GM12878 (cell line): ENCODE measurements at regions not wholly inside any gene's neighbourhood (a gene's known extent, or its start where the extent isn't known, plus 50 kb on each side); places are given as distances from the start of the nearest gene placed in this dataset.

ENCODE experiments used
- ATAC-seq: fragments of 200-7000 bp; cut with Tn5 transposase; 3 replicates; pipeline ENCODE4 v1.9.1; 2020; ENCODE audit warnings: mild to moderate bottlenecking, moderate library complexity
- BruUV-seq: library from RNA; stranded (reverse); fragments of 400-500 nt; replicated peaks from 2 replicates; lab custom pipeline; 2021; lab: Mats Ljungman, UMichigan
- CTCF ChIA-PET: fragments of 300-600 bp; sonication (Branson Sonifier 250); formaldehyde crosslinking; extraction: SDS; loops from one replicate; lab custom pipeline; 2021; ENCODE audit warnings: inconsistent platforms; lab: Yijun Ruan, JAX
- POLR2A ChIA-PET: fragments of 350-600 bp; formaldehyde crosslinking; extraction: SDS; loops from one replicate; lab custom pipeline; 2021; ENCODE audit warnings: inconsistent platforms; lab: Charles Lee
- RAD21 ChIA-PET: fragments of 300-600 bp; sonication (Branson Sonifier 250); formaldehyde crosslinking; loops from one replicate; lab custom pipeline; 2023; ENCODE audit warnings: antibody characterized with exemption; ENCODE audit not compliant: unreplicated experiment; lab: Charles Lee
- SMC1A ChIA-PET: fragments of 300-600 bp; sonication (Branson Sonifier 250); formaldehyde crosslinking; loops from one replicate; lab custom pipeline; 2023; ENCODE audit not compliant: unreplicated experiment, uncharacterized antibody; lab: Charles Lee
- DNase-seq: peaks from one replicate; pipeline ENCODE4 v3.0.0-alpha.2; 2011; ENCODE audit warnings: low read depth, low spot score
- FAIRE-seq: peaks from 3 replicates; lab custom pipeline; 2011; peaks lifted over from hg19 to GRCh38; lab: Jason Lieb, UNC
- H2AFZ ChIP-seq: 2 replicates; pipeline ENCODE4 v1.6.0; 2011; ENCODE audit warnings: low read depth, low read length, control low read depth; ENCODE audit not compliant: control insufficient read depth
- H3K27ac ChIP-seq: 2 replicates; pipeline ENCODE4 v1.5.1; 2011; ENCODE audit warnings: control low read depth; ENCODE audit not compliant: control insufficient read depth, insufficient read depth
- H3K27me3 ChIP-seq, 2 experiments: replicated peaks in 1 of 2; 2 replicates each; pipeline versions ENCODE4 v1.6.0 to v1.6.1; 2011; ENCODE audit warnings: low read length in 1 of 2; ENCODE audit not compliant: control insufficient read depth in 2 of 2, insufficient read depth in 2 of 2
- H3K36me3 ChIP-seq, 2 experiments: 2 replicates each; pipeline ENCODE4 v1.5.1; 2011; ENCODE audit warnings: low read length in 1 of 2; ENCODE audit not compliant: control insufficient read depth in 2 of 2, insufficient read depth in 2 of 2
- H3K4me1 ChIP-seq: 2 replicates; pipeline ENCODE4 v1.6.1; 2011; ENCODE audit warnings: mild to moderate bottlenecking, low read length, moderate library complexity, mixed read lengths; ENCODE audit not compliant: control insufficient read depth, insufficient read depth
- H3K4me2 ChIP-seq: 2 replicates; pipeline ENCODE4 v1.6.0; 2011; ENCODE audit warnings: control low read depth; ENCODE audit not compliant: control insufficient read depth, insufficient read depth
- H3K4me3 ChIP-seq: fragments of 200-600 bp; sonication (generic); 2 replicates; pipeline ENCODE4 v1.5.1; 2016
- H3K79me2 ChIP-seq: 2 replicates; pipeline ENCODE4 v1.6.0; 2011; ENCODE audit warnings: low read length; ENCODE audit not compliant: control insufficient read depth, insufficient read depth
- H3K9ac ChIP-seq: 2 replicates; pipeline ENCODE4 v1.8.0; 2011; ENCODE audit warnings: low read length, control low read depth, mixed read lengths; ENCODE audit not compliant: control insufficient read depth, insufficient read depth
- H3K9me3 ChIP-seq: replicated peaks from 3 replicates; pipeline ENCODE4 v1.5.1; 2011; ENCODE audit warnings: mild to moderate bottlenecking, low read length; ENCODE audit not compliant: control insufficient read depth, insufficient read depth
- H4K20me1 ChIP-seq: 2 replicates; pipeline ENCODE4 v1.6.0; 2011; ENCODE audit not compliant: control insufficient read depth, insufficient read depth
- CREM ChIP-seq: IDR thresholded peaks from 2 replicates; pipeline ENCODE4 v1.6.1; 2014; ENCODE audit warnings: antibody characterized with exemption, low read depth
- FOS ChIP-seq: IDR thresholded peaks from 3 replicates; pipeline ENCODE4 v1.6.1; 2011; ENCODE audit warnings: borderline replicate concordance; ENCODE audit not compliant: insufficient read length; ENCODE audit errors: extremely low read depth
- FOXM1 ChIP-seq: IDR thresholded peaks from 2 replicates; pipeline ENCODE4 v1.6.1; 2012; ENCODE audit warnings: low read depth, mild to moderate bottlenecking, inconsistent platforms, low read length, moderate library complexity
- NBN ChIP-seq: fragments of 450-650 bp; IDR thresholded peaks from 2 replicates; pipeline ENCODE4 v1.6.1; 2016
- RAD51 ChIP-seq: fragments of 450-650 bp; IDR thresholded peaks from 2 replicates; pipeline ENCODE4 v1.6.1; 2016; ENCODE audit warnings: moderate library complexity, mild to moderate bottlenecking, inconsistent platforms
- SUPT20H ChIP-seq: IDR thresholded peaks from 2 replicates; pipeline ENCODE4 v1.6.1; 2011; ENCODE audit warnings: low read depth, mild to moderate bottlenecking, low read length, moderate library complexity, borderline replicate concordance; ENCODE audit not compliant: control insufficient read depth
- ZBTB40 ChIP-seq: fragments of 450-650 bp; IDR thresholded peaks from 2 replicates; pipeline ENCODE4 v1.6.1; 2016; ENCODE audit warnings: mild to moderate bottlenecking, moderate library complexity, borderline replicate concordance
- ZNF207 ChIP-seq: fragments of 450-650 bp; IDR thresholded peaks from 2 replicates; pipeline ENCODE4 v1.6.1; 2014; ENCODE audit warnings: antibody characterized with exemption, mild to moderate bottlenecking, borderline replicate concordance
- in situ Hi-C: fragments of 300-500 bp; cut with MboI; formaldehyde crosslinking; loops from 9 replicates; pipeline ENCODE4 v1.14.3; 2018; ENCODE audit warnings: mixed read lengths
- intact Hi-C: fragments of 100-400 bp; cut with micrococcal nuclease; formaldehyde crosslinking; loops from one replicate; pipeline ENCODE4 v1.14.2; 2022; ENCODE audit not compliant: unreplicated experiment
- TF ChIP-seq, protein P1 (sequence below): fragments of 450-650 bp; IDR thresholded peaks from 2 replicates; pipeline ENCODE4 v1.6.1; 2018; ENCODE audit warnings: mild to moderate bottlenecking, low read depth, moderate library complexity; ENCODE audit not compliant: partially characterized antibody

DNA sequence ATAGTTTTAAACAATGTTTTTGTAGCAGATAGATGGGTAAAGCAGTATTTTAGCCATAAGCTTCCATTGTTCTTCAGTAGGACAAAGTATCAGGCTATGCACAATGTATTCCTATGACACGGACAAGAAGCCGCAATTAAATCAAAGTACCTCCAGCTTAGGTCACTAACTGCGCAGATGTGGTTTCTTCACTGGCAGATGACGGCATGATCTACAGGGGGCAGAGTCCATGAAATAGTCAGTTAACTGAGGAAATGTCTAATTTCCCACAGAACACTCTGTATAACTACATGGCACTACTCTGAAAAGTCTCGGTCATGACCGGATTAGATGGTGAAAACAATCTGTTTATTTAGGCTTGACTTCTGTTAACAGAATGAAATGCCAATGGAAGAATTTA, 120.7 kb upstream of the TRPM3 start (continued):
- TF ChIP-seq ZBTB40 = no peak
- TF ChIP-seq NBN = no peak
- no peak for TF ChIP-seq SUPT20H
- no peak for TF ChIP-seq RAD51

- Histone ChIP-seq H3K27me3 (no peaks in the 10 kb centered on the region), H3K4me1 (no peaks in the 10 kb centered on the region)
- BruUV-seq = no TSS peak
- POLR2A ChIA-PET = no interaction called here
- intact Hi-C loops = no loop called here
- TF ChIP-seq SUPT20H (no peak), CREM (no peak), FOXM1 (no peak), FOS (no peak), ZNF207 (no peak)
- TF ChIP-seq, protein P1, sequence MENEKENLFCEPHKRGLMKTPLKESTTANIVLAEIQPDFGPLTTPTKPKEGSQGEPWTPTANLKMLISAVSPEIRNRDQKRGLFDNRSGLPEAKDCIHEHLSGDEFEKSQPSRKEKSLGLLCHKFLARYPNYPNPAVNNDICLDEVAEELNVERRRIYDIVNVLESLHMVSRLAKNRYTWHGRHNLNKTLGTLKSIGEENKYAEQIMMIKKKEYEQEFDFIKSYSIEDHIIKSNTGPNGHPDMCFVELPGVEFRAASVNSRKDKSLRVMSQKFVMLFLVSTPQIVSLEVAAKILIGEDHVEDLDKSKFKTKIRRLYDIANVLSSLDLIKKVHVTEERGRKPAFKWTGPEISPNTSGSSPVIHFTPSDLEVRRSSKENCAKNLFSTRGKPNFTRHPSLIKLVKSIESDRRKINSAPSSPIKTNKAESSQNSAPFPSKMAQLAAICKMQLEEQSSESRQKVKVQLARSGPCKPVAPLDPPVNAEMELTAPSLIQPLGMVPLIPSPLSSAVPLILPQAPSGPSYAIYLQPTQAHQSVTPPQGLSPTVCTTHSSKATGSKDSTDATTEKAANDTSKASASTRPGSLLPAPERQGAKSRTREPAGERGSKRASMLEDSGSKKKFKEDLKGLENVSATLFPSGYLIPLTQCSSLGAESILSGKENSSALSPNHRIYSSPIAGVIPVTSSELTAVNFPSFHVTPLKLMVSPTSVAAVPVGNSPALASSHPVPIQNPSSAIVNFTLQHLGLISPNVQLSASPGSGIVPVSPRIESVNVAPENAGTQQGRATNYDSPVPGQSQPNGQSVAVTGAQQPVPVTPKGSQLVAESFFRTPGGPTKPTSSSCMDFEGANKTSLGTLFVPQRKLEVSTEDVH = no peak
- TF ChIP-seq, all 136 proteins: peak for 0
- ChIA-PET RAD21 (no interaction called here), SMC1A (no interaction called here), CTCF (interaction anchor here (1.0 kb wide), 1 partner anchor 11 kb away, joined by 3 read pairs; no protein-coding TSS in a partner anchor)
- in situ Hi-C loops = no loop called here
- Histone ChIP-seq H3K4me3 (no peak overlapping the region), H2AFZ (no peak overlapping the region), H3K4me2 (no peak overlapping the region), H3K79me2 (no peaks in the 10 kb centered on the region), H3K9ac (no peak overlapping the region), H4K20me1 (no peaks in the 10 kb centered on the region), H3K9me3 (no peaks in the 10 kb centered on the region), H3K36me3 (no peaks in the 10 kb centered on the region), H3K27ac (no peak overlapping the region)
- no peak for FAIRE-seq
- no peak for ATAC-seq
- no peak for DNase-seq
These were observed 115.6 kb upstream of the TRPM3 start for GRCh38 chr9:71237051-71237450.
